Peyer's patch (tissue), 4 donors: ENCODE measurements at regions not wholly inside any gene's neighbourhood (a gene's known extent, or its start where the extent isn't known, plus 50 kb on each side); places are given as distances from the start of the nearest gene placed in this dataset.
A peak's percentile ranks its signal among the peaks of the same experiment; 100 is the strongest.

ENCODE experiments used
- DNase-seq, 3 donors: peaks; one replicate each; pipeline ENCODE4 v3.0.0-alpha.2; 2017 to 2019
- H3K27ac ChIP-seq, 4 donors: fragments of 200-600 bp; sonication (generic); one replicate each; pipeline ENCODE4 v1.5.1; 2016 to 2019
- H3K27me3 ChIP-seq, 2 donors: fragments of 200-600 bp; sonication (generic); one replicate each; pipeline ENCODE4 v1.5.1; 2019
- H3K36me3 ChIP-seq, 3 donors: fragments of 200-600 bp; sonication (generic); one replicate each; pipeline ENCODE4 v1.5.1; 2016 to 2019
- H3K4me1 ChIP-seq, 4 donors: fragments of 200-600 bp; sonication (generic); one replicate each; pipeline ENCODE4 v1.5.1; 2016 to 2019
- H3K4me3 ChIP-seq, 4 donors: fragments of 200-600 bp; sonication (generic); 1 replicate in 3 of 4; 2 replicates in 1 of 4; pipeline ENCODE4 v1.5.1; 2016 to 2019; ENCODE audit warnings: mild to moderate bottlenecking in 1 of 4
- H3K9me3 ChIP-seq, 4 donors: fragments of 200-600 bp; sonication (generic); one replicate each; pipeline ENCODE4 v1.5.1; 2016 to 2019; ENCODE audit warnings: mild to moderate bottlenecking in 1 of 4
- POLR2A ChIP-seq, 2 donors: fragments of 450-650 bp; IDR thresholded peaks; one replicate each; pipeline ENCODE4 v1.5.1; 2017; ENCODE audit warnings: antibody characterized with exemption in 2 of 2, mild to moderate bottlenecking in 2 of 2, moderate library complexity in 2 of 2
- TF ChIP-seq, protein P1 (sequence below), 6 experiments: fragments of 450-650 bp in 4 of 6; fragments of 200-600 bp in 2 of 6; sonication (generic) in 1 of 6; IDR thresholded peaks; one replicate each; pipeline ENCODE4 v1.5.1; 2017 to 2019; ENCODE audit warnings: antibody characterized with exemption in 6 of 6, mild to moderate bottlenecking in 3 of 6, moderate library complexity in 1 of 6

- Histone ChIP-seq H3K27ac (no peak overlapping the region), H3K4me3 (no peak overlapping the region)
- peak in 1 of 3 donors; percentile 44 for DNase-seq
Observed at GRCh38 chr7:115678086-115678982, 352.2 kb downstream of the TFEC start.

DNA sequence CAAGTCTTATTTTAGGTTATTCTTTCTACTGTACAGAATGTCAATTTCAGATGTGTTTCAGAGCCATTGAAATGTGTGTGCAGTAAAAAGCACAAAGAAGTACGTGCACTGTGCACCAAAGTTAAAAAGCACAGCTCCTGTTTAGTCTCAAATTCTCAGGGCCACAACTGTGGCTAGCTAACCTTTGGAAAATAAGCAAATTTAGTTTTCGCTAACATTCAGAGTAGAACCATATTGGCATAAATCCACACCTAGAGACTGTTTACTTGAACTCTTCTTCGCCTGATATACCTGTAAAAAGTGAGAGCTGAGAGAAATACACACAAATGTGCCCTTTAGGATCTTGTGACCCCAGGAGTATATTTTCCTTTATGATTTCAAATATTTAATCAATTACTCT is 353.9 kb downstream of the TFEC start:
- Histone ChIP-seq H3K4me1 (peaks cover 0 to 6% (median 2%) of the 10 kb centered on the region in 4 donors), H3K4me3 (no peak overlapping the region), H3K36me3 (no peaks in the 10 kb centered on the region), H3K9me3 (no peaks in the 10 kb centered on the region), H3K27ac (no peak overlapping the region), H3K27me3 (no peaks in the 10 kb centered on the region)
- no peak for DNase-seq
- no peak for TF ChIP-seq POLR2A (IDR thresholded peaks at IDR 0.05)
- TF ChIP-seq, protein P1, sequence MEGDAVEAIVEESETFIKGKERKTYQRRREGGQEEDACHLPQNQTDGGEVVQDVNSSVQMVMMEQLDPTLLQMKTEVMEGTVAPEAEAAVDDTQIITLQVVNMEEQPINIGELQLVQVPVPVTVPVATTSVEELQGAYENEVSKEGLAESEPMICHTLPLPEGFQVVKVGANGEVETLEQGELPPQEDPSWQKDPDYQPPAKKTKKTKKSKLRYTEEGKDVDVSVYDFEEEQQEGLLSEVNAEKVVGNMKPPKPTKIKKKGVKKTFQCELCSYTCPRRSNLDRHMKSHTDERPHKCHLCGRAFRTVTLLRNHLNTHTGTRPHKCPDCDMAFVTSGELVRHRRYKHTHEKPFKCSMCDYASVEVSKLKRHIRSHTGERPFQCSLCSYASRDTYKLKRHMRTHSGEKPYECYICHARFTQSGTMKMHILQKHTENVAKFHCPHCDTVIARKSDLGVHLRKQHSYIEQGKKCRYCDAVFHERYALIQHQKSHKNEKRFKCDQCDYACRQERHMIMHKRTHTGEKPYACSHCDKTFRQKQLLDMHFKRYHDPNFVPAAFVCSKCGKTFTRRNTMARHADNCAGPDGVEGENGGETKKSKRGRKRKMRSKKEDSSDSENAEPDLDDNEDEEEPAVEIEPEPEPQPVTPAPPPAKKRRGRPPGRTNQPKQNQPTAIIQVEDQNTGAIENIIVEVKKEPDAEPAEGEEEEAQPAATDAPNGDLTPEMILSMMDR (IDR thresholded peaks at IDR 0.05): no peak

More at GRCh38 chr7:115678086-115678982, 352.2 kb downstream of the TFEC start:
- Histone ChIP-seq H3K4me1 (peaks cover 0 to 6% (median 2%) of the 10 kb centered on the region in 4 donors), H3K27me3 (no peaks in the 10 kb centered on the region), H3K36me3 (no peaks in the 10 kb centered on the region), H3K9me3 (no peaks in the 10 kb centered on the region)
- TF ChIP-seq, protein P1 (IDR thresholded peaks at IDR 0.05): no peak
- no peak for TF ChIP-seq POLR2A (IDR thresholded peaks at IDR 0.05)

- no peak overlapping the region for H3K4me3 ChIP-seq
- no peaks in the 10 kb centered on the region for H3K27me3 ChIP-seq
- no peak overlapping the region for H3K27ac ChIP-seq
- TF ChIP-seq POLR2A (IDR thresholded peaks at IDR 0.05): no peak
- TF ChIP-seq, protein P1 (IDR thresholded peaks at IDR 0.05): no peak
- no peaks in the 10 kb centered on the region for H3K36me3 ChIP-seq
- peak in 1 of 3 donors; percentile 46 for DNase-seq
- H3K9me3 ChIP-seq: no peaks in the 10 kb centered on the region
- H3K4me1 ChIP-seq: peaks cover 0 to 6% (median 2%) of the 10 kb centered on the region in 4 donors
Observed at GRCh38 chr7:115676080-115676479, 354.5 kb downstream of the TFEC start.

DNA sequence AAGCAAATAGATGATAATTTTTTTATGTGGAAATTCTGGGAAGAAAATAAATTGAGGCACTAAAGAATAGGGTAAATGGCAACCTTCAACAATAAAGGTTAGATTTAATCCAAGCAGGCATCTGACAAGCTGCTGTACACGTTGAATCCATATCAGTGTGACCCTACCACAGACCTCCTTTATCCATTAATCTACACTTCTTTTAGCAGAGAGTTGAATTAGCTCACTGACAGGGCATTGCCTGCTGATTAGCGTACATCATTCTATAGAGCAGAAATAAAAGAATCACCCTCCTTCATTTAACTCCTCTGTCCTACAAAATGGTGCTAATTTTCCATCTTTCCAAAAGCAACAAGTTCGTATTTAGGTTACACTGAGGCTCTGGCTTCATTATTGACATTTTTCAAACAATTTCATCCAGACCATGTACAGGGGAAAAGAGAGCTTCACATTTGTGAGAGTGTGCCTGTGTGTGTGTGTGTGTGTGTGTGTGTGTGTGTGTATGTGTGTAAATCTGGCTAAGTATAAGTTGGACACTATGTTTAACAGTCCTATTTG is 356.0 kb downstream of the TFEC start:
- H3K36me3 ChIP-seq: no peaks in the 10 kb centered on the region
- TF ChIP-seq, protein P1 (IDR thresholded peaks at IDR 0.05): no peak
- no peak for TF ChIP-seq POLR2A (IDR thresholded peaks at IDR 0.05)
- peaks cover 0 to 6% (median 2%) of the 10 kb centered on the region in 4 donors for H3K4me1 ChIP-seq
- no peak overlapping the region for H3K4me3 ChIP-seq
- H3K27me3 ChIP-seq: no peaks in the 10 kb centered on the region
- no peak for DNase-seq
- no peak overlapping the region for H3K27ac ChIP-seq
- no peaks in the 10 kb centered on the region for H3K9me3 ChIP-seq

GRCh38 chr7:115672024-115672423 is 358.5 kb downstream of the TFEC start:
- Histone ChIP-seq H3K9me3 (no peaks in the 10 kb centered on the region), H3K27ac (no peak overlapping the region), H3K27me3 (no peaks in the 10 kb centered on the region), H3K36me3 (no peaks in the 10 kb centered on the region), H3K4me3 (no peak overlapping the region), H3K4me1 (no peaks in the 10 kb centered on the region)
- TF ChIP-seq POLR2A (IDR thresholded peaks at IDR 0.05): no peak
- TF ChIP-seq, protein P1 (IDR thresholded peaks at IDR 0.05): no peak
- DNase-seq: no peak
